RWPE2 (cell line): ENCODE measurements at regions not wholly inside any gene's neighbourhood (a gene's known extent, or its start where the extent isn't known, plus 50 kb on each side); places are given as distances from the start of the nearest gene placed in this dataset.

ENCODE experiments used
- ATAC-seq: fragments of 200-7000 bp; cut with Tn5 transposase; 3 replicates; pipeline ENCODE4 v1.9.1; 2021; ENCODE audit warnings: low read depth
- DNase-seq: peaks from one replicate; pipeline ENCODE4 v3.0.0-alpha.2; 2020; ENCODE audit warnings: low spot score
- H3K27ac ChIP-seq: fragments of 450-650 bp; 2 replicates; pipeline ENCODE4 v1.5.1; 2017; ENCODE audit warnings: mild to moderate bottlenecking; ENCODE audit not compliant: poor library complexity, severe bottlenecking
- H3K27me3 ChIP-seq: fragments of 250-450 bp; sonication (Bioruptor Pico); 2 replicates; pipeline ENCODE4 v1.5.1; 2021; ENCODE audit warnings: mild to moderate bottlenecking, moderate library complexity; ENCODE audit not compliant: insufficient read depth, poor library complexity, severe bottlenecking
- H3K36me3 ChIP-seq: fragments of 250-450 bp; sonication (Bioruptor Pico); 2 replicates; pipeline ENCODE4 v1.5.1; 2020; ENCODE audit warnings: low read depth, mild to moderate bottlenecking, moderate library complexity
- H3K4me1 ChIP-seq: fragments of 250-450 bp; sonication (Bioruptor Pico); 2 replicates; pipeline ENCODE4 v1.5.1; 2021; ENCODE audit warnings: mild to moderate bottlenecking, moderate library complexity; ENCODE audit not compliant: insufficient read depth, poor library complexity, severe bottlenecking
- H3K4me3 ChIP-seq: fragments of 250-450 bp; sonication (Bioruptor Pico); 2 replicates; pipeline ENCODE4 v1.5.1; 2021; ENCODE audit warnings: mild to moderate bottlenecking, moderate library complexity; ENCODE audit not compliant: severe bottlenecking
- H3K9me3 ChIP-seq: fragments of 250-450 bp; sonication (Bioruptor Pico); 2 replicates; pipeline ENCODE4 v1.5.1; 2021; ENCODE audit warnings: mild to moderate bottlenecking, moderate library complexity; ENCODE audit not compliant: severe bottlenecking
- TF ChIP-seq, protein P1 (sequence below): fragments of 450-650 bp; IDR thresholded peaks from one replicate; pipeline ENCODE4 v1.5.1; 2017; ENCODE audit warnings: mild to moderate bottlenecking, moderate library complexity; ENCODE audit not compliant: poor library complexity, severe bottlenecking

DNA sequence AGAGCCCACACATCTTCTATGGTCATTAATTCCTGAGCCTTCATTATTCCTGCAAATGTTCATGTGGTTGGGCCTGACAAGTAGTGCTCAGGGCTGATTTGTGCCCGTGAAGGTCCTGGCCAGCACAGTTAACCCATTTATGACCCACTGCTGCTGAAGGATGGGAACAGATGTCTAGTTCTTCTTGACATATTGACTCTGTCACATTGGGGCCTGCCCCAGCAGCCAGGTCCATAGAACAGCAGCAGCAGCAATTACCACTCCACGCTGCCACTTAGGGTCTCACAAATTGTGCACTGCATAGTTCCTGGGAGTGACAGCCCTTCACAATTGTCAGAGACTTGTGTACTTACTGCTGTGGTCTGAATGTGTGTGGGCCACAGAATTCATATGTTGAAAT, 442.3 kb upstream of the RGPD4 start:
- Histone ChIP-seq H3K4me3 (no peak overlapping the region), H3K27ac (no peak overlapping the region), H3K27me3 (no peaks in the 10 kb centered on the region), H3K36me3 (no peaks in the 10 kb centered on the region), H3K4me1 (no peaks in the 10 kb centered on the region), H3K9me3 (no peaks in the 10 kb centered on the region)
- DNase-seq (no peak), ATAC-seq (no peak)
- TF ChIP-seq, protein P1, sequence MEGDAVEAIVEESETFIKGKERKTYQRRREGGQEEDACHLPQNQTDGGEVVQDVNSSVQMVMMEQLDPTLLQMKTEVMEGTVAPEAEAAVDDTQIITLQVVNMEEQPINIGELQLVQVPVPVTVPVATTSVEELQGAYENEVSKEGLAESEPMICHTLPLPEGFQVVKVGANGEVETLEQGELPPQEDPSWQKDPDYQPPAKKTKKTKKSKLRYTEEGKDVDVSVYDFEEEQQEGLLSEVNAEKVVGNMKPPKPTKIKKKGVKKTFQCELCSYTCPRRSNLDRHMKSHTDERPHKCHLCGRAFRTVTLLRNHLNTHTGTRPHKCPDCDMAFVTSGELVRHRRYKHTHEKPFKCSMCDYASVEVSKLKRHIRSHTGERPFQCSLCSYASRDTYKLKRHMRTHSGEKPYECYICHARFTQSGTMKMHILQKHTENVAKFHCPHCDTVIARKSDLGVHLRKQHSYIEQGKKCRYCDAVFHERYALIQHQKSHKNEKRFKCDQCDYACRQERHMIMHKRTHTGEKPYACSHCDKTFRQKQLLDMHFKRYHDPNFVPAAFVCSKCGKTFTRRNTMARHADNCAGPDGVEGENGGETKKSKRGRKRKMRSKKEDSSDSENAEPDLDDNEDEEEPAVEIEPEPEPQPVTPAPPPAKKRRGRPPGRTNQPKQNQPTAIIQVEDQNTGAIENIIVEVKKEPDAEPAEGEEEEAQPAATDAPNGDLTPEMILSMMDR, result no peak

GRCh38 chr2:107385921-107386320, 440.8 kb upstream of the RGPD4 start:
- ATAC-seq (no peak), DNase-seq (no peak)
- no peak overlapping the region for H3K4me3 ChIP-seq
- TF ChIP-seq, protein P1, result no peak
- H3K36me3 ChIP-seq, result no peaks in the 10 kb centered on the region
- H3K27ac ChIP-seq, result no peak overlapping the region
- H3K9me3 ChIP-seq, result no peaks in the 10 kb centered on the region
- H3K4me1 ChIP-seq, result no peaks in the 10 kb centered on the region
- H3K27me3 ChIP-seq, result no peaks in the 10 kb centered on the region

GRCh38 chr2:107392241-107392704, 434.4 kb upstream of the RGPD4 start:
- Histone ChIP-seq H3K27ac (no peak overlapping the region), H3K4me3 (no peak overlapping the region), H3K4me1 (no peaks in the 10 kb centered on the region), H3K36me3 (no peaks in the 10 kb centered on the region), H3K9me3 (no peaks in the 10 kb centered on the region), H3K27me3 (no peaks in the 10 kb centered on the region)
- TF ChIP-seq, protein P1, result no peak
- DNase-seq (no peak), ATAC-seq (no peak)

DNA sequence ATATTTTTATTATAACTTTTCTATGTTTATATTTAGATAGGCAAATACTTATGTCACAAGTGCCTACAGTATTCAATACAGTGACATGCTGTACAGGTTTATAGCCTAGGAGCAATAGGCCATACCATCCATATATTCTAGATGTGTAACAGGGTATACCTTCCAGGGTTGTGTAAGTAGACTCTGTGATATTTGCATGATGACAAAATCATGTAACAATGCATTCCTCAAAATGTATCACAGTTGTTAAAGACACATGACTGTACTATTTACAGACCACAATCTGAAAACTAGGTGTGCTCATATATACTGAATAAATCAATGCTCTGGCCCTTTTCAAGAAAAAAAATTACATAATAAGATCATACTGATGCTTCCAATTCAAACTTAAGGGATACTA, 433.2 kb upstream of the RGPD4 start:
- Histone ChIP-seq H3K27me3 (no peaks in the 10 kb centered on the region), H3K36me3 (no peaks in the 10 kb centered on the region), H3K9me3 (no peaks in the 10 kb centered on the region), H3K27ac (no peak overlapping the region), H3K4me3 (no peak overlapping the region), H3K4me1 (no peaks in the 10 kb centered on the region)
- DNase-seq (no peak), ATAC-seq (peak; percentile 49; the same call in 1 of the 3 replicates)
- TF ChIP-seq, protein P1, result no peak

DNA sequence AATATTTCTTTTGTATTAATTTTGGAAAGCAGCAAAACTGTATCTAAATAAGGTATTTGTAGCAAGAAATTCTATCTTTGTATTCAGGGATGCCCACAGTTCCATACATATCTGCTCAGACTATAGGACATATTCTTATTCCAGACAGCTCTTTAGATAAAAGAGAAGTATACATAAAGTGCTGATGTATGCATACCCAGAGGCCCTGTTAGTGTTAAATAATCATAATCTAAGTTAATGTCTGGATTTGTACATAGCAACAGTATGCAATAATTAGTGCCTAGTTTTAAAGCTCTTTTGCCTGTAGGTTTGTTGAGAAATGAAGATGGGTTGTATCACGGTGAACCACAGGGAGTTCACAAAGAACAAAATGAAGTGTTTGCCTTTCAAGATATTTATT, 428.0 kb upstream of the RGPD4 start:
- no peaks in the 10 kb centered on the region for H3K36me3 ChIP-seq
- no peaks in the 10 kb centered on the region for H3K9me3 ChIP-seq
- no peak overlapping the region for H3K4me3 ChIP-seq
- H3K4me1 ChIP-seq, result no peaks in the 10 kb centered on the region
- no peaks in the 10 kb centered on the region for H3K27me3 ChIP-seq
- TF ChIP-seq, protein P1, result no peak
- ATAC-seq (no peak), DNase-seq (no peak)
- no peak overlapping the region for H3K27ac ChIP-seq
